GM18505 (cell line): ENCODE measurements at regions not wholly inside any gene's neighbourhood (a gene's known extent, or its start where the extent isn't known, plus 50 kb on each side); places are given as distances from the start of the nearest gene placed in this dataset.
"Not testable (repeated sequence)": the region's sequence is repeated elsewhere in the genome, so short reads cannot be mapped to it uniquely, and the experiment has no call there.

Experiments used
- ATAC-seq: cut with Tn5 transposase; IDR thresholded peaks from one replicate; pipeline ENCODE4 v1.9.1; 2021; ENCODE audit not compliant: unreplicated experiment
- POLR2A ChIP-seq: IDR thresholded peaks from 4 replicates; pipeline ENCODE4 v1.6.1; 2011; ENCODE audit warnings: borderline replicate concordance; ENCODE audit not compliant: insufficient read depth, insufficient read length; ENCODE audit errors: extremely low read depth

- ATAC-seq = peak; percentile 52
- TF ChIP-seq POLR2A = no peak
These were observed 161.3 kb downstream of the THBS2 start for GRCh38 chr6:169092375-169092774.

DNA sequence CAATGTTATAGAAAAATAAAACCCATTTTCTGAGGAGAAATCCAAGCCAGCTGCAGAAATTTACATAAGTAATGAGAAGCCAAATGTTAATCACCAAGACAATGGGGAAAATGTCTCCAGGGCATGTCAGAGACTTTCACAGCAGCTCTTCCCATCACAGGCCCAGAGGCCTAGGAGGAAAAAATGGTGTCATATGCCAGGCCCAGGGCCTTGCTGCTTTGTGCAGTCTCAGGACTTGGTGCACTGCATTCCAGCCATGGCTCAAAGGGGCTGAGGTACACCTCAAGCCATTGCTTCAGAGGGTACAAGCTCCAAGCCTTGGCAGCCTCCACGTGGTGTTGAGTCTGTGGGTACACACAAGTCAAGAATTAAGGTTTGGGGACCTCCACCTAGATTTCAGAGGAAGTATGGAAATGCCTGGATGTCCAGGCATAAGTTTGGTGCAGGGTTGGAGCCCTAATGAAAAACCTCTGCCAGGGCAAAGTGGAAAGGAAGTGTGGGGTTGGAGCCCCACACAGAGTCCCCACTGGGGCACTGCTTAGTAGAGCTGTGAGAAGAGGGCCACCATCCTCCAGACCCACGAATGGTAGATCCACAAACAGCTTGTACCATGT, 163.0 kb downstream of the THBS2 start:
- not testable (repeated sequence) for ATAC-seq

GRCh38 chr6:169088762-169089161, 164.9 kb downstream of the THBS2 start:
- no peak for ATAC-seq
- TF ChIP-seq POLR2A = no peak

DNA sequence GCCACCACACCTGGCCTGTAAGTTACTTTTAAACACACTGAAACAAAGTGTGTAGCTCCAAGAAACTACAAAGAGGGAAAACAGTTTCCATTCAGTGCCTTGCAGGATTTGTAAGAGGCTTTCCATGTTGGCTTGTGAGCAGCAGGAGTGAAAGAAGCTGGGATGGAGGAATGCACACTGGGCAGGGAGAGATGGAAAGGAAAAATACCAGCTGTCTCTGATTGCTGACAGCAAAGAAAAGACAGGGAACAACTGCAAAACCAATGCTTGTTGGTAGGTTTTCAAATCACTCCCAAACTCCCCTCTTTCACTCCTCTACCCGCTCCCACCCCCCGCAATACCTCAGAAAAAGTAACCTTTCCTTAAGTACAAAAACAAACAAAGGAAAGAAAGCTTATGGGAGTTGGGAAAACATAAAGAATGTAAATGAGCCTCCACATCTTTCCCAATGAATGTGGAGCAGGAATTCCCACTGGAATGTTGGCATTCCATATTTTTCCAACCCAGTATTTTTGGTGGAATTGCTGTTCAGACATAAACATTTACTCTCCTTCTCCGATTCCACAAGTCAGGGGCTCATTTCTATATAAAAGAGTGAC, 166.1 kb downstream of the THBS2 start:
- TF ChIP-seq POLR2A = no peak
- ATAC-seq = no peak

- not testable (repeated sequence) for ATAC-seq
These were observed 167.0 kb downstream of the THBS2 start for GRCh38 chr6:169086616-169087015.

DNA sequence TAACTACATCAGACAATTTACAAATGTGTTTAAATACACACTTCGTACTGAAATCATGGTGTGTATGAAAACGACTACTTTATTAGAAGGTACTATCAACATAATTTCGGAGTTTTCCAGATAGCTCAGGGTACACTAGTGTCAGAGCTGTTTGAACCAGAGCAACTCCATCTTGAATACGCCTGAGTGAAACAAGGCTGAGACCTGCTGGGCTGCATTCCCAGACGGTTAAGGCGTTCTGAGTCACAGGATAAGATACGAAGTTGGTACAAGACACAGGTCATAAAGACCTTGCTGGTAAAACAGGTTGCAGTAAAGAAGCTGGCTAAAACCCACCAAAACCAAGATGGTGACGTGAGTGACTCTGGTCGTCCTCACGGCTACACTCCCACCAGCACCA, 167.6 kb downstream of the THBS2 start:
- ATAC-seq = no peak
- no peak for TF ChIP-seq POLR2A

DNA sequence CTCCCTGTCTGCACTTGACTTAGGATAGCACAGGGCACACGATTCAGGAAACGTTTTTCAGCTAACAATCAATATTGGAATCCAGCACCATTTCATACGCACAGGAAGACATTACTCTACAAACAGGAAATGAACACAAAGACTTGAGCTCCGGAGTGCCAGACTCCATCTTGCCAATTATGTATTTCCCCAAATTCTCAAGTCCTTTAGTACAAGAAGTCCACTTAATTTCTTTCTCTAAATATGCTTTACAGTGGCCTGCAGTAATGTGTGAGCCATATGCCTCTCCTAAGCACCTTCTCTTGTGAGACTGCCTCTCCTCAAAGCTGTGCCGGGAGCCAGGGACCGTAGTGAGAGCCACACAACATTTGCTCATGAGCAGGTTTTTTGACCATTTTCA, 168.2 kb downstream of the THBS2 start:
- no peak for ATAC-seq
- no peak for TF ChIP-seq POLR2A

GRCh38 chr6:169084557-169084956, 169.1 kb downstream of the THBS2 start:
- ATAC-seq = not testable (repeated sequence)

- TF ChIP-seq POLR2A = no peak
- no peak for ATAC-seq
These were observed 169.6 kb downstream of the THBS2 start for GRCh38 chr6:169084067-169084466.

DNA sequence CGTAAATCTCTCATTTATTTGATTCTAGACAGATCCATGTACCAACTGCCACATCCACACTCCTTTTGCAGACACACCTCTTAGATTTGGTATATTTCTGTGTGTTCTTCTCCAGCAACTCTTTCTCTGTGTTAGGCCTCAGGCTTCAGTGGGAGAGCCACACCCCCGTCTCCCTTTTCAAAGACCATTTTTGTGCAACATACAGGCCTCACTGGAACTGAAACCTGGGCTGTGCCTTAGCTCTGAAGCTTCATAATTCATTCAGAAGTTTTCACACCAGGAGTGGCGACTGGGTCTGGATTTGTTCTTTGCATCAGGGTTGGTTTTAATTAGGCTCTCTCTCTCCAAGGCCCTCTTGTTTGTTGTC, 170.2 kb downstream of the THBS2 start:
- TF ChIP-seq POLR2A = no peak
- ATAC-seq = no peak

DNA sequence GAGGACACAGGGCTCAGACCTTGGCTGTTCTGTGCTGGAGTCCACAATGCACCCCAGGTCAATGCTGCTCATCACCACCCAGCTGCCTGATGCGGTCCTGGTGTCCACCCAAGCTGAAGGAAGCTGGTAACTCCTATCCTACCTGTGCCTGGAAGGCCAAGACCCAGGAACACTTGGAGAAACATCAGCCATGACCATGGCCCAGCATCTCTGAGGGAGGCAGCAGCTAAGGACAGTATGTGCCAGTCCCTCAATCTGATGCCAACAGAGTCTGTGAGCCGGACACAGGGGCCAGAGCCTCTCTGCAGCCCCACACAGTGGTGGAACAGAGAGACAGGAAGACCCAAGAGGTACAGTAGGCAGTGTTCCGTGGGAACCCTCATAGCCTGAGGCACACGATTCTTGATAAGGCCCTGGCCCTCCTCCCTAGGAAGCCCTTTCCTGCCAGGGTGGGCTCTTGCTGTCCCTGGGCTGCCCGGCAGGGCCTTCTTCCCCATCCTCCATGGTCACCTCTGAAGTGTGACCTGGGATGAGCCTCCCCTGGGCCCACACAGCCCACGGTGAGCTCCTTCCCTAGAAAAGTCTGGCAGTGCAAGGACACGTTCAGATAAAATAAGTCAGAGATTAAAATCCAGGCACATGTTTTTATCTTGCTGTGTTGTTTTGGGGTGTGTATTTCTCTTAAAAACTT, 170.7 kb downstream of the THBS2 start:
- no peak for TF ChIP-seq POLR2A
- ATAC-seq = no peak

GRCh38 chr6:169082093-169082492, 171.6 kb downstream of the THBS2 start:
- no peak for TF ChIP-seq POLR2A
- no peak for ATAC-seq

- TF ChIP-seq POLR2A = no peak
- ATAC-seq = no peak
These were observed 172.4 kb downstream of the THBS2 start for GRCh38 chr6:169081248-169081647.

DNA sequence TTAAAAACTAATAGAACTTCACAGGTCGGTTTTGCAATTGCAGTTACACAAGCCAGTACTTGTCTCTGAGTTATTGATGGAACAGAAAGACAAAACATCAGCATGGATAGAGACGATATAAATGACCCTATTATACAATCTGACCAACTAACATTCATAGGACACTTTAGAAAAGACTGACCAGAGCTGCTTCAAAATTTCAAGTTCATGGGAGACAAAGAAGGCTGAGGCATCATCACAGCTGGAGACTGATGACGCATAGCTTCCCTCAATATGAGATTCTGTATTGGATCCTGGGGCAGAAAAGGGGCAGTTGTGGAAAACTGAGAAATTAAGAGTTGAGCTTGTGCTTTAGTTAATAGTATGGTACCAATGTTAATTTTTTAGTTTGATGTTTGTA, 174.0 kb downstream of the THBS2 start:
- no peak for ATAC-seq
- no peak for TF ChIP-seq POLR2A

GRCh38 chr6:169078399-169079145, 175.1 kb downstream of the THBS2 start:
- TF ChIP-seq POLR2A = no peak
- ATAC-seq = no peak
